ENCODE measurements at regions not wholly inside any gene's neighbourhood (a gene's known extent, or its start where the extent isn't known, plus 50 kb on each side); places are given as distances from the start of the nearest gene placed in this dataset.

GRCh38 chr16:73189136-73189535 lies 141.2 kb upstream of the ZFHX3 start:
- TF ChIP-seq CTCF (IDR thresholded peaks at IDR 0.05) (no peak), POLR2A (IDR thresholded peaks at IDR 0.05) (no peak), POLR2AphosphoS5 (IDR thresholded peaks at IDR 0.05; ENCODE audit: insufficient read depth in 1 of 2, low read depth in 1 of 2) (no peak)

Measured in vagina (tissue), 2 donors.